ENCODE measurements at regions not wholly inside any gene's neighbourhood (a gene's known extent, or its start where the extent isn't known, plus 50 kb on each side); places are given as distances from the start of the nearest gene placed in this dataset.

DNA sequence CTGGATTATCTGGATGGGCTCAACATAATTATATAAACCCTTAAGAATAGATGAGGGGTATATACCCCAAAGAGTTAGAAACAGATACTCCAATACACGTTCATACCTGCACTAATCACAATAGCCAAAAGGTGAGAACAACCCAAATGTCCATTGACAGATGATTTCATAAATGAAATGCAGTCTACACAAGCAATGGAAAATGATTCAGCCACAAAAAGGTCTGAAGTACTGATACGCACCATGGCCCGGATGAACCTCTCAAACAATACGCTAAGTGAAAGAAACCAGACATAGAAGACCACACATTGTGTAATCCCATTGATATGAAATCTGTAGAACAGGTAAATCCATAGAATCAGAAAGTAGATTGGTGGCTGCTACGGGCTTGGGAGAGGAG lies 316.8 kb downstream of the LPIN1 start:
- TF ChIP-seq, protein P1, sequence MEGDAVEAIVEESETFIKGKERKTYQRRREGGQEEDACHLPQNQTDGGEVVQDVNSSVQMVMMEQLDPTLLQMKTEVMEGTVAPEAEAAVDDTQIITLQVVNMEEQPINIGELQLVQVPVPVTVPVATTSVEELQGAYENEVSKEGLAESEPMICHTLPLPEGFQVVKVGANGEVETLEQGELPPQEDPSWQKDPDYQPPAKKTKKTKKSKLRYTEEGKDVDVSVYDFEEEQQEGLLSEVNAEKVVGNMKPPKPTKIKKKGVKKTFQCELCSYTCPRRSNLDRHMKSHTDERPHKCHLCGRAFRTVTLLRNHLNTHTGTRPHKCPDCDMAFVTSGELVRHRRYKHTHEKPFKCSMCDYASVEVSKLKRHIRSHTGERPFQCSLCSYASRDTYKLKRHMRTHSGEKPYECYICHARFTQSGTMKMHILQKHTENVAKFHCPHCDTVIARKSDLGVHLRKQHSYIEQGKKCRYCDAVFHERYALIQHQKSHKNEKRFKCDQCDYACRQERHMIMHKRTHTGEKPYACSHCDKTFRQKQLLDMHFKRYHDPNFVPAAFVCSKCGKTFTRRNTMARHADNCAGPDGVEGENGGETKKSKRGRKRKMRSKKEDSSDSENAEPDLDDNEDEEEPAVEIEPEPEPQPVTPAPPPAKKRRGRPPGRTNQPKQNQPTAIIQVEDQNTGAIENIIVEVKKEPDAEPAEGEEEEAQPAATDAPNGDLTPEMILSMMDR (IDR thresholded peaks at IDR 0.05): no peak
- no peak for TF ChIP-seq POLR2A (IDR thresholded peaks at IDR 0.05)
